H9 (cell line): ENCODE measurements at regions not wholly inside any gene's neighbourhood (a gene's known extent, or its start where the extent isn't known, plus 50 kb on each side); places are given as distances from the start of the nearest gene placed in this dataset.

Source experiments
- DNase-seq: peaks from one replicate; pipeline ENCODE4 v3.0.0-alpha.2; 2017
- H2AFZ ChIP-seq: one replicate; pipeline ENCODE4 v1.6.1; 2013; ENCODE audit warnings: mild to moderate bottlenecking, low read length, control low read depth, moderate library complexity
- H2AK5ac ChIP-seq: 2 replicates; pipeline ENCODE4 v1.6.1; 2013; ENCODE audit warnings: low read length, control low read depth, mixed read lengths; ENCODE audit not compliant: insufficient read length
- H2BK120ac ChIP-seq: one replicate; pipeline ENCODE4 v1.6.1; 2013; ENCODE audit warnings: low read depth, mild to moderate bottlenecking, low read length, control low read depth, inconsistent platforms; ENCODE audit not compliant: poor library complexity, severe bottlenecking
- H2BK12ac ChIP-seq: 2 replicates; pipeline ENCODE4 v1.6.1; 2013; ENCODE audit warnings: low read length, control low read depth, mixed read lengths, low read depth; ENCODE audit not compliant: insufficient read length
- H2BK15ac ChIP-seq: 2 replicates; pipeline ENCODE4 v1.6.1; 2013; ENCODE audit warnings: low read depth, low read length, control low read depth
- H2BK20ac ChIP-seq: one replicate; pipeline ENCODE4 v1.6.1; 2013; ENCODE audit warnings: low read depth, mild to moderate bottlenecking, low read length, control low read depth, inconsistent platforms; ENCODE audit not compliant: poor library complexity, severe bottlenecking
- H2BK5ac ChIP-seq: 2 replicates; pipeline ENCODE4 v1.6.1; 2013; ENCODE audit warnings: low read length, control low read depth, mixed read lengths; ENCODE audit not compliant: insufficient read length
- H3K14ac ChIP-seq: 2 replicates; pipeline ENCODE4 v1.6.1; 2013; ENCODE audit warnings: low read length, control low read depth; ENCODE audit not compliant: insufficient read depth
- H3K18ac ChIP-seq: 2 replicates; pipeline ENCODE4 v1.6.1; 2013; ENCODE audit warnings: low read depth, mild to moderate bottlenecking, mixed read lengths, low read length, control low read depth; ENCODE audit not compliant: insufficient read length
- H3K23ac ChIP-seq: 2 replicates; pipeline ENCODE4 v1.6.1; 2013; ENCODE audit warnings: low read length, control low read depth, mixed read lengths, low read depth; ENCODE audit not compliant: insufficient read length
- H3K23me2 ChIP-seq: 2 replicates; pipeline ENCODE4 v1.6.1; 2013; ENCODE audit warnings: low read depth, mild to moderate bottlenecking, mixed read lengths, low read length, control low read depth; ENCODE audit not compliant: insufficient read length, poor library complexity, severe bottlenecking
- H3K27ac ChIP-seq: 2 replicates; pipeline ENCODE4 v1.5.1; 2013; ENCODE audit warnings: low read length, control low read depth, mixed read lengths, low read depth; ENCODE audit not compliant: insufficient read length
- H3K27me3 ChIP-seq: 2 replicates; pipeline ENCODE4 v1.6.1; 2013; ENCODE audit warnings: low read length, control low read depth, inconsistent platforms; ENCODE audit not compliant: insufficient read depth
- H3K4ac ChIP-seq: 2 replicates; pipeline ENCODE4 v1.6.1; 2013; ENCODE audit warnings: low read depth, mild to moderate bottlenecking, control low read depth, inconsistent platforms, low read length, moderate library complexity
- H3K4me1 ChIP-seq: 2 replicates; pipeline ENCODE4 v1.6.1; 2013; ENCODE audit warnings: low read length, control low read depth, inconsistent platforms; ENCODE audit not compliant: insufficient read depth
- H3K4me2 ChIP-seq: 2 replicates; pipeline ENCODE4 v1.6.1; 2013; ENCODE audit warnings: low read length, control low read depth, mixed read lengths; ENCODE audit not compliant: insufficient read length, insufficient read depth
- H3K56ac ChIP-seq: 2 replicates; pipeline ENCODE4 v1.6.1; 2013; ENCODE audit warnings: low read depth, mild to moderate bottlenecking, mixed read lengths, low read length, control low read depth; ENCODE audit not compliant: insufficient read length
- H3K79me1 ChIP-seq: 2 replicates; pipeline ENCODE4 v1.6.1; 2013; ENCODE audit warnings: low read depth, mild to moderate bottlenecking, moderate library complexity, low read length, control low read depth, inconsistent platforms; ENCODE audit not compliant: insufficient read depth, poor library complexity, severe bottlenecking
- H3K79me2 ChIP-seq: 2 replicates; pipeline ENCODE4 v1.6.1; 2013; ENCODE audit warnings: low read length, control low read depth, inconsistent platforms; ENCODE audit not compliant: insufficient read depth
- H3K9ac ChIP-seq: 2 replicates; pipeline ENCODE4 v1.6.1; 2013; ENCODE audit warnings: low read length, control low read depth, mixed read lengths; ENCODE audit not compliant: insufficient read length; ENCODE audit errors: extremely low read depth
- H3K9me3 ChIP-seq: one replicate; pipeline ENCODE4 v1.6.1; 2013; ENCODE audit warnings: low read depth, low read length, inconsistent platforms; ENCODE audit not compliant: control insufficient read depth
- H3T11ph ChIP-seq: one replicate; pipeline ENCODE4 v1.6.1; 2013; ENCODE audit warnings: mild to moderate bottlenecking, low read length, control low read depth, inconsistent platforms
- H4K20me1 ChIP-seq: one replicate; pipeline ENCODE4 v1.6.1; 2013; ENCODE audit not compliant: control insufficient read depth, insufficient read length, insufficient read depth
- H4K5ac ChIP-seq: 2 replicates; pipeline ENCODE4 v1.6.1; 2013; ENCODE audit warnings: low read depth, mild to moderate bottlenecking, mixed read lengths, low read length, control low read depth; ENCODE audit not compliant: insufficient read length
- H4K8ac ChIP-seq: replicated peaks from 2 replicates; pipeline ENCODE4 v1.6.1; 2013; ENCODE audit warnings: low read length, control low read depth, mixed read lengths, low read depth; ENCODE audit not compliant: insufficient read length
- H4K91ac ChIP-seq: 2 replicates; pipeline ENCODE4 v1.6.1; 2013; ENCODE audit warnings: low read depth, mild to moderate bottlenecking, moderate library complexity, mixed read lengths, low read length, control low read depth; ENCODE audit not compliant: insufficient read length
- H3K27ac Mint-ChIP-seq, 3 experiments: 2 replicates in 2 of 3; 3 replicates in 1 of 3; pipeline ENCODE4 v1.8.0; 2020 to 2021; ENCODE audit warnings: mixed read lengths in 3 of 3, mild to moderate bottlenecking in 1 of 3, moderate library complexity in 1 of 3
- H3K27me3 Mint-ChIP-seq: 2 replicates; pipeline ENCODE4 v1.8.0; 2021; ENCODE audit warnings: low read depth, mild to moderate bottlenecking, moderate library complexity, mixed read lengths
- H3K36me3 Mint-ChIP-seq, 3 experiments: 2 replicates in 2 of 3; 3 replicates in 1 of 3; pipeline ENCODE4 v1.8.0; 2020 to 2021; ENCODE audit warnings: low read depth in 3 of 3, mixed read lengths in 3 of 3; ENCODE audit not compliant: insufficient read depth in 1 of 3
- H3K4me1 Mint-ChIP-seq, 2 experiments: 2 replicates each; pipeline ENCODE4 v1.8.0; 2020; ENCODE audit warnings: mixed read lengths in 2 of 2
- H3K4me3 Mint-ChIP-seq, 2 experiments: 2 replicates in 1 of 2; 3 replicates in 1 of 2; pipeline ENCODE4 v1.8.0; 2020 to 2021; ENCODE audit warnings: mild to moderate bottlenecking in 2 of 2, mixed read lengths in 2 of 2, moderate library complexity in 1 of 2
- H3K9me3 Mint-ChIP-seq, 2 experiments: 2 replicates in 1 of 2; 3 replicates in 1 of 2; pipeline ENCODE4 v1.8.0; 2020; ENCODE audit warnings: mild to moderate bottlenecking in 2 of 2, mixed read lengths in 2 of 2, moderate library complexity in 1 of 2
- WGBS: extraction: QIAGEN DNeasy Blood & Tissue Kit; methylation state at CpG from one replicate; pipeline ENCODE4 v1.1.7; 2013; ENCODE audit warnings: missing lambda C conversion rate, low lambda C conversion rate, mixed read lengths; ENCODE audit not compliant: insufficient read length; ENCODE audit errors: extremely low coverage; 5-methylcytosine and 5-hydroxymethylcytosine counted together
- TF ChIP-seq, protein P1 (sequence below): fragments of 200-600 bp; sonication (generic); conservative IDR thresholded peaks from 3 replicates; pipeline ENCODE4 v1.8.0; 2021; ENCODE audit warnings: antibody characterized with exemption, mild to moderate bottlenecking

GRCh38 chr4:101655005-101655404 lies 135.5 kb upstream of the BANK1 start:
- no peak overlapping the region for H3K23ac ChIP-seq
- TF ChIP-seq, protein P1, sequence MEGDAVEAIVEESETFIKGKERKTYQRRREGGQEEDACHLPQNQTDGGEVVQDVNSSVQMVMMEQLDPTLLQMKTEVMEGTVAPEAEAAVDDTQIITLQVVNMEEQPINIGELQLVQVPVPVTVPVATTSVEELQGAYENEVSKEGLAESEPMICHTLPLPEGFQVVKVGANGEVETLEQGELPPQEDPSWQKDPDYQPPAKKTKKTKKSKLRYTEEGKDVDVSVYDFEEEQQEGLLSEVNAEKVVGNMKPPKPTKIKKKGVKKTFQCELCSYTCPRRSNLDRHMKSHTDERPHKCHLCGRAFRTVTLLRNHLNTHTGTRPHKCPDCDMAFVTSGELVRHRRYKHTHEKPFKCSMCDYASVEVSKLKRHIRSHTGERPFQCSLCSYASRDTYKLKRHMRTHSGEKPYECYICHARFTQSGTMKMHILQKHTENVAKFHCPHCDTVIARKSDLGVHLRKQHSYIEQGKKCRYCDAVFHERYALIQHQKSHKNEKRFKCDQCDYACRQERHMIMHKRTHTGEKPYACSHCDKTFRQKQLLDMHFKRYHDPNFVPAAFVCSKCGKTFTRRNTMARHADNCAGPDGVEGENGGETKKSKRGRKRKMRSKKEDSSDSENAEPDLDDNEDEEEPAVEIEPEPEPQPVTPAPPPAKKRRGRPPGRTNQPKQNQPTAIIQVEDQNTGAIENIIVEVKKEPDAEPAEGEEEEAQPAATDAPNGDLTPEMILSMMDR, result no peak
- no peak overlapping the region for H4K91ac ChIP-seq

More at GRCh38 chr4:101655005-101655404, 135.5 kb upstream of the BANK1 start:
- Histone ChIP-seq H3K4me1 (no peaks in the 10 kb centered on the region), H3K9ac (no peak overlapping the region), H2BK15ac (no peak overlapping the region), H3T11ph (no peak overlapping the region), H3K79me2 (no peaks in the 10 kb centered on the region), H3K9me3 (no peaks in the 10 kb centered on the region), H3K27me3 (no peaks in the 10 kb centered on the region), H3K18ac (no peak overlapping the region), H2BK120ac (no peak overlapping the region), H4K5ac (no peak overlapping the region), H2BK5ac (no peak overlapping the region), H2BK12ac (no peak overlapping the region), H3K23me2 (no peaks in the 10 kb centered on the region), H3K56ac (no peak overlapping the region), H2AFZ (no peak overlapping the region), H3K4me2 (no peak overlapping the region), H3K79me1 (no peaks in the 10 kb centered on the region), H2AK5ac (no peak overlapping the region), H4K8ac (no peak overlapping the region), H4K20me1 (no peaks in the 10 kb centered on the region), H3K27ac (no peak overlapping the region), H3K14ac (no peak overlapping the region), H3K4ac (no peak overlapping the region), H2BK20ac (no peak overlapping the region)
- no peaks in the 10 kb centered on the region for H3K4me1 Mint-ChIP-seq
- H3K27ac Mint-ChIP-seq, result peak overlapping the region in 1 of 3 experiments; percentile 28; a peak in 1 of 7 replicates
- DNase-seq, result no peak
- no CpG with 5 or more reads among the region's 2 CpGs for WGBS
- no peak overlapping the region for H3K4me3 Mint-ChIP-seq
- no peaks in the 10 kb centered on the region for H3K36me3 Mint-ChIP-seq
- H3K27me3 Mint-ChIP-seq, result no peaks in the 10 kb centered on the region; the same call in 1 of the 2 replicates
- H3K9me3 Mint-ChIP-seq, result no peaks in the 10 kb centered on the region
